ENCODE measurements at regions not wholly inside any gene's neighbourhood (a gene's known extent, or its start where the extent isn't known, plus 50 kb on each side); places are given as distances from the start of the nearest gene placed in this dataset.
A peak's percentile ranks its signal among the peaks of the same experiment; 100 is the strongest.
"Not testable (repeated sequence)": the region's sequence is repeated elsewhere in the genome, so short reads cannot be mapped to it uniquely, and the experiment has no call there.

GRCh38 chr13:22837980-22838647, 342.7 kb upstream of the SGCG start:
- DNase-seq (ENCODE audit: low spot score), result no peak

GRCh38 chr13:22839603-22840530, 340.9 kb upstream of the SGCG start:
- DNase-seq (ENCODE audit: low spot score), result no peak

- DNase-seq (ENCODE audit: low spot score), result no peak
These were observed 334.2 kb upstream of the SGCG start for GRCh38 chr13:22846551-22846950.

GRCh38 chr13:22848539-22849052, 332.2 kb upstream of the SGCG start:
- DNase-seq (ENCODE audit: low spot score), result peak; percentile 13

GRCh38 chr13:22855926-22856325, 324.9 kb upstream of the SGCG start:
- DNase-seq (ENCODE audit: low spot score), result no peak

GRCh38 chr13:22858980-22859379, 321.8 kb upstream of the SGCG start:
- DNase-seq (ENCODE audit: low spot score), result not testable (repeated sequence)

GRCh38 chr13:22859411-22859810, 321.4 kb upstream of the SGCG start:
- DNase-seq (ENCODE audit: low spot score), result not testable (repeated sequence)

GRCh38 chr13:22861958-22862466, 318.8 kb upstream of the SGCG start:
- no peak for DNase-seq (ENCODE audit: low spot score)

- no peak for DNase-seq (ENCODE audit: low spot score)
These were observed 318.3 kb upstream of the SGCG start for GRCh38 chr13:22862478-22862877.

GRCh38 chr13:22866221-22866620, 314.6 kb upstream of the SGCG start:
- DNase-seq (ENCODE audit: low spot score), result no peak

GRCh38 chr13:22871231-22871630, 309.5 kb upstream of the SGCG start:
- DNase-seq (ENCODE audit: low spot score), result no peak

- DNase-seq (ENCODE audit: low spot score), result no peak
These were observed 305.9 kb upstream of the SGCG start for GRCh38 chr13:22874839-22875238.

GRCh38 chr13:22877421-22877820, 303.4 kb upstream of the SGCG start:
- no peak for DNase-seq (ENCODE audit: low spot score)

- DNase-seq (ENCODE audit: low spot score), result no peak
These were observed 299.7 kb upstream of the SGCG start for GRCh38 chr13:22880741-22881720.

- not testable (repeated sequence) for DNase-seq (ENCODE audit: low spot score)
These were observed 298.8 kb upstream of the SGCG start for GRCh38 chr13:22881721-22882608.

- no peak for DNase-seq (ENCODE audit: low spot score)
These were observed 297.4 kb upstream of the SGCG start for GRCh38 chr13:22883262-22883840.

- DNase-seq (ENCODE audit: low spot score), result no peak
These were observed 296.8 kb upstream of the SGCG start for GRCh38 chr13:22883956-22884355.

GRCh38 chr13:22886061-22886460, 294.7 kb upstream of the SGCG start:
- DNase-seq (ENCODE audit: low spot score), result not testable (repeated sequence)

- DNase-seq (ENCODE audit: low spot score), result not testable (repeated sequence)
These were observed 291.4 kb upstream of the SGCG start for GRCh38 chr13:22889376-22889775.

GRCh38 chr13:22893204-22893603, 287.6 kb upstream of the SGCG start:
- DNase-seq (ENCODE audit: low spot score), result no peak
